BE2C (cell line): ENCODE measurements at regions not wholly inside any gene's neighbourhood (a gene's known extent, or its start where the extent isn't known, plus 50 kb on each side); places are given as distances from the start of the nearest gene placed in this dataset.

ENCODE experiments used
- DNase-seq: peaks from one replicate; pipeline ENCODE4 v3.0.0-alpha.2; 2020
- H3K27me3 ChIP-seq: fragments of 250-450 bp; sonication (Bioruptor Pico); 2 replicates; pipeline ENCODE4 v1.5.1; 2020; ENCODE audit warnings: mild to moderate bottlenecking
- H3K36me3 ChIP-seq: fragments of 250-450 bp; sonication (Bioruptor Pico); 2 replicates; pipeline ENCODE4 v1.5.1; 2020; ENCODE audit warnings: mild to moderate bottlenecking
- H3K4me1 ChIP-seq: fragments of 250-450 bp; sonication (Bioruptor Pico); 2 replicates; pipeline ENCODE4 v1.5.1; 2020
- H3K4me3 ChIP-seq: 2 replicates; pipeline ENCODE4 v1.5.1; 2011; ENCODE audit warnings: low read depth, low read length
- H3K9me3 ChIP-seq: fragments of 250-450 bp; sonication (Bioruptor Pico); 2 replicates; pipeline ENCODE4 v1.5.1; 2020
- TF ChIP-seq, protein P1 (sequence below): IDR thresholded peaks from 2 replicates; pipeline ENCODE4 v1.5.1; 2012; ENCODE audit warnings: mild to moderate bottlenecking, low read depth, low read length

DNA sequence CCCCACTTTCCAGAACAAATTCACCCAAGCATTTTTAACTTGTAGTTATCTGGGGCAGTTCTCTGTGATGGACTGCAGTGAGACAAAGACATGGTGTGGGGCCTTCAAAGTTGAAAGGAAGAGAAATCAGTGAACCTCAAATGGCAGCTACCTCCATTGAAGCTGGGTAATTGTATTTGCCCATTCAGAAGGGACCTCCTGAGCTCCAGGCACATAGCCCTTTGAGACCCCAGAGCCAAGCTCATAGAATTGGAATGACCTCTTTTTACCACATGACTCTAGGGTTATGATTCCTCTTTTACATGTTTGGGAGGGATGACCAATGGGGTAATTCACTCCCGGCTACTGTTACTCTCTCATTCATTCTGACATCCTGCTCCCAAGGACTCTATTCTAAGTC, 368.4 kb upstream of the ITGA1 start:
- TF ChIP-seq, protein P1, sequence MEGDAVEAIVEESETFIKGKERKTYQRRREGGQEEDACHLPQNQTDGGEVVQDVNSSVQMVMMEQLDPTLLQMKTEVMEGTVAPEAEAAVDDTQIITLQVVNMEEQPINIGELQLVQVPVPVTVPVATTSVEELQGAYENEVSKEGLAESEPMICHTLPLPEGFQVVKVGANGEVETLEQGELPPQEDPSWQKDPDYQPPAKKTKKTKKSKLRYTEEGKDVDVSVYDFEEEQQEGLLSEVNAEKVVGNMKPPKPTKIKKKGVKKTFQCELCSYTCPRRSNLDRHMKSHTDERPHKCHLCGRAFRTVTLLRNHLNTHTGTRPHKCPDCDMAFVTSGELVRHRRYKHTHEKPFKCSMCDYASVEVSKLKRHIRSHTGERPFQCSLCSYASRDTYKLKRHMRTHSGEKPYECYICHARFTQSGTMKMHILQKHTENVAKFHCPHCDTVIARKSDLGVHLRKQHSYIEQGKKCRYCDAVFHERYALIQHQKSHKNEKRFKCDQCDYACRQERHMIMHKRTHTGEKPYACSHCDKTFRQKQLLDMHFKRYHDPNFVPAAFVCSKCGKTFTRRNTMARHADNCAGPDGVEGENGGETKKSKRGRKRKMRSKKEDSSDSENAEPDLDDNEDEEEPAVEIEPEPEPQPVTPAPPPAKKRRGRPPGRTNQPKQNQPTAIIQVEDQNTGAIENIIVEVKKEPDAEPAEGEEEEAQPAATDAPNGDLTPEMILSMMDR: no peak

GRCh38 chr5:52427615-52428014, 360.1 kb upstream of the ITGA1 start:
- H3K4me3 ChIP-seq: no peak overlapping the region
- DNase-seq: no peak
- TF ChIP-seq, protein P1: no peak
- H3K27me3 ChIP-seq: no peaks in the 10 kb centered on the region
- H3K9me3 ChIP-seq: no peaks in the 10 kb centered on the region
- no peaks in the 10 kb centered on the region for H3K36me3 ChIP-seq
- H3K4me1 ChIP-seq: peaks cover 19% of the 10 kb centered on the region

More for the DNA sequence above, 368.4 kb upstream of the ITGA1 start:
- no peaks in the 10 kb centered on the region for H3K36me3 ChIP-seq
- no peaks in the 10 kb centered on the region for H3K27me3 ChIP-seq
- DNase-seq: no peak
- peaks cover 14% of the 10 kb centered on the region for H3K4me1 ChIP-seq
- no peak overlapping the region for H3K4me3 ChIP-seq
- no peaks in the 10 kb centered on the region for H3K9me3 ChIP-seq

- TF ChIP-seq, protein P1: no peak
- H3K36me3 ChIP-seq: no peaks in the 10 kb centered on the region
- no peak for DNase-seq
- H3K9me3 ChIP-seq: no peaks in the 10 kb centered on the region
- peaks cover 9% of the 10 kb centered on the region for H3K4me1 ChIP-seq
- H3K4me3 ChIP-seq: no peak overlapping the region
- H3K27me3 ChIP-seq: no peaks in the 10 kb centered on the region
Measured at GRCh38 chr5:52428977-52429489, 358.7 kb upstream of the ITGA1 start.

DNA sequence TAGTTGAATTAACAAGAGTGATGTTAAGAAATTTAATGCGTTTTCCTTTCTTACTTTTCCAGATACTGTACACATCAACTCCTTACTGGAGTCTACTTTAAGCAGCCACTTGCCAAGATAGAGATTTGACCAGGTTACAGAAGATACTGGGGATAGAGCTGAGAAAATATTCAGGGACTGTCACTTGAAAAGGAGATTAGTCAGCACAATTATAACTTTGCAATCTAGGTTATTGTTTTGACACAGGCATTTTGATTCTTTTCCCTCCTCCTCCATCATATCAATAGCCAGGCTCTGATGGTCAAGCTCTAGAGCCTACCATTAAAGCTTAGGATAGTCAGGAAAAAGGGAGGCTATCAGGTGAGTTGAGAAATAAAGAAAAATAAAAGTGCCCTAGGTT, 345.9 kb upstream of the ITGA1 start:
- TF ChIP-seq, protein P1: no peak
- DNase-seq: no peak
- no peaks in the 10 kb centered on the region for H3K4me1 ChIP-seq
- H3K9me3 ChIP-seq: no peaks in the 10 kb centered on the region
- no peaks in the 10 kb centered on the region for H3K27me3 ChIP-seq
- no peaks in the 10 kb centered on the region for H3K36me3 ChIP-seq
- H3K4me3 ChIP-seq: no peak overlapping the region

DNA sequence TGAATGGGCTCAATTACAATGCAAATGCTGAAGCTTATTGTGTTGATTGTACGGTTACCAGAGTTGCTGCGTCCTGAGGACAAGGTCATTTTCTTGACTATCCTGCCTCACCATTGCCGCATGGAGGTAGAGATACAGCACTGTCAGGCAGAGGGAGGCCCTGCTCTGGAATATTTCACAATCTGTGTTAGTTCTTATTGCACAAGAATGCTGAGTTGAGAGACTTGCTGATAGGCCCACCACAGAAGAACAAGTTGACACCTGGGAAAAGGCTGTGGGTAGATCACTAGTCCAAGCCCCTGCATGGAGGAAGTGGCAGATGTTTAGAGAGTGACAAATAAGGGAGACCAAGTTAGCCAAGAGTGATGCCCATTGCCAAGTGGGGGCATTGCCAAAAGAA, 344.5 kb upstream of the ITGA1 start:
- H3K4me3 ChIP-seq: no peak overlapping the region
- no peaks in the 10 kb centered on the region for H3K27me3 ChIP-seq
- H3K4me1 ChIP-seq: 0 out of 2 replicates have a peak, but pooled peaks cover 3% of the 10 kb centered on the region
- no peaks in the 10 kb centered on the region for H3K9me3 ChIP-seq
- TF ChIP-seq, protein P1: no peak
- no peaks in the 10 kb centered on the region for H3K36me3 ChIP-seq
- DNase-seq: no peak

DNA sequence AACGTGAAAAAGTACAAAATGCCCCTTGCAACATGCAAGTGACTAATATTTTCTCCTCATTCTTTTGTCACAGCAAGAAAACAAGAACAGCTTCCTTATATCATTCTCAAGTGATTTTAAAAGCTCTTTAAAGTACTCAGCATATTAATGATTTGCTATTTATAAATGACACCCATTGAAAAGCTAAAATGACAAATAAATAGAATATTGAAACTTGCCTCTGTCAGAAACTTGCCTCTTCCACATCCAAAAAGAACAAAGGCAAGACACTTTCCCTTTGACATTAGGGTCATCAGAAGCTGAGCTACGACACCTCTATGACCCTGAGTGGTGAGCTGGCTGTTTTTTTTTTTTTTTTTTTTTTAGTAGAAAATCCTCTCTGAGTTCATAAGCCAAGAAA, 339.6 kb upstream of the ITGA1 start:
- TF ChIP-seq, protein P1: no peak
- H3K4me3 ChIP-seq: no peak overlapping the region
- no peaks in the 10 kb centered on the region for H3K9me3 ChIP-seq
- H3K27me3 ChIP-seq: no peaks in the 10 kb centered on the region
- 0 out of 2 replicates have a peak, but pooled peaks cover 3% of the 10 kb centered on the region for H3K4me1 ChIP-seq
- no peaks in the 10 kb centered on the region for H3K36me3 ChIP-seq
- no peak for DNase-seq
